HEK293 (cell line): ENCODE measurements at regions not wholly inside any gene's neighbourhood (a gene's known extent, or its start where the extent isn't known, plus 50 kb on each side); places are given as distances from the start of the nearest gene placed in this dataset.

Source experiments
- CTCF ChIA-PET: fragments of 350-600 bp; formaldehyde crosslinking; extraction: SDS; loops from one replicate; lab custom pipeline; 2021; ENCODE audit warnings: antibody characterized with exemption; lab: Yijun Ruan, JAX
- POLR2A ChIA-PET: fragments of 300-600 bp; formaldehyde crosslinking; extraction: SDS; loops from one replicate; lab custom pipeline; 2020; ENCODE audit warnings: antibody characterized with exemption, inconsistent platforms; lab: Yijun Ruan, JAX
- H3K27ac ChIP-seq: fragments of 200-500 bp; sonication (Bioruptor generic); 2 replicates; pipeline ENCODE4 v1.5.1; 2014; ENCODE audit warnings: low read depth, low read length, control low read depth, inconsistent platforms; ENCODE audit errors: extremely low read depth
- H3K36me3 ChIP-seq, 2 experiments: fragments of 200-500 bp in 1 of 2; sonication (Bioruptor generic) in 1 of 2; 1 replicate in 1 of 2; 2 replicates in 1 of 2; pipeline ENCODE4 v1.5.1; 2014 to 2017; ENCODE audit warnings: inconsistent platforms in 2 of 2, low read length in 2 of 2; ENCODE audit not compliant: control insufficient read depth in 2 of 2, insufficient read depth in 1 of 2
- H3K4me1 ChIP-seq: fragments of 200-500 bp; sonication (Bioruptor generic); 2 replicates; pipeline ENCODE4 v1.5.1; 2014; ENCODE audit warnings: mild to moderate bottlenecking, low read length, inconsistent platforms; ENCODE audit not compliant: control insufficient read depth, insufficient read depth
- H3K4me3 ChIP-seq: 2 replicates; pipeline ENCODE4 v1.5.1; 2011; ENCODE audit warnings: low read depth, mild to moderate bottlenecking, control low read depth, low read length, moderate library complexity
- H3K9me3 ChIP-seq: fragments of 200-500 bp; sonication (Bioruptor generic); 2 replicates; pipeline ENCODE4 v1.5.1; 2014; ENCODE audit warnings: low read depth, low read length, inconsistent platforms; ENCODE audit not compliant: control insufficient read depth, insufficient read depth
- BCL11B ChIP-seq: fragments of 450-650 bp; formaldehyde crosslinking; IDR thresholded peaks from 2 replicates; pipeline ENCODE4 v1.5.1; 2016; ENCODE audit warnings: low read depth, missing biosample characterization, missing genetic modification characterization
- KLF17 ChIP-seq: fragments of 450-650 bp; formaldehyde crosslinking; IDR thresholded peaks from 2 replicates; pipeline ENCODE4 v1.5.1; 2016; ENCODE audit warnings: missing biosample characterization, missing genetic modification characterization
- PRDM1 ChIP-seq: fragments of 450-650 bp; formaldehyde crosslinking; IDR thresholded peaks from 2 replicates; pipeline ENCODE4; 2016; ENCODE audit warnings: missing biosample characterization, missing genetic modification characterization
- PRDM4 ChIP-seq: fragments of 450-650 bp; formaldehyde crosslinking; IDR thresholded peaks from 2 replicates; pipeline ENCODE4 v1.5.1; 2017; ENCODE audit warnings: missing biosample characterization, missing genetic modification characterization
- SALL2 ChIP-seq: fragments of 450-650 bp; formaldehyde crosslinking; IDR thresholded peaks from 2 replicates; pipeline ENCODE4 v1.5.0; 2017; ENCODE audit warnings: missing biosample characterization, mild to moderate bottlenecking, missing genetic modification characterization, borderline replicate concordance
- ZBTB1 ChIP-seq: fragments of 450-650 bp; formaldehyde crosslinking; IDR thresholded peaks from 2 replicates; pipeline ENCODE4 v1.5.1; 2016; ENCODE audit warnings: missing biosample characterization, missing genetic modification characterization
- ZBTB10 ChIP-seq: fragments of 450-650 bp; formaldehyde crosslinking; IDR thresholded peaks from 2 replicates; pipeline ENCODE4 v1.5.1; 2016; ENCODE audit warnings: missing biosample characterization, missing genetic modification characterization
- ZBTB17 ChIP-seq: fragments of 450-650 bp; formaldehyde crosslinking; IDR thresholded peaks from 2 replicates; pipeline ENCODE4 v1.5.1; 2016; ENCODE audit warnings: missing biosample characterization, missing genetic modification characterization
- ZBTB7A ChIP-seq: fragments of 450-650 bp; formaldehyde crosslinking; IDR thresholded peaks from 2 replicates; pipeline ENCODE4 v1.5.1; 2016; ENCODE audit warnings: low read depth, missing biosample characterization, missing genetic modification characterization
- ZFP37 ChIP-seq: fragments of 450-650 bp; formaldehyde crosslinking; IDR thresholded peaks from 2 replicates; pipeline ENCODE4 v1.5.1; 2016; ENCODE audit warnings: missing biosample characterization, missing genetic modification characterization
- ZNF211 ChIP-seq: fragments of 450-650 bp; formaldehyde crosslinking; IDR thresholded peaks from 2 replicates; pipeline ENCODE4 v1.5.1; 2016; ENCODE audit warnings: low read depth, missing biosample characterization, missing genetic modification characterization
- ZNF223 ChIP-seq: fragments of 450-650 bp; formaldehyde crosslinking; IDR thresholded peaks from 2 replicates; pipeline ENCODE4 v1.5.1; 2016; ENCODE audit warnings: missing biosample characterization, missing genetic modification characterization
- ZNF266 ChIP-seq: fragments of 450-650 bp; formaldehyde crosslinking; IDR thresholded peaks from 2 replicates; pipeline ENCODE4 v1.5.1; 2016; ENCODE audit warnings: missing biosample characterization, missing genetic modification characterization, low read depth
- ZNF335 ChIP-seq: fragments of 450-650 bp; formaldehyde crosslinking; conservative IDR thresholded peaks from 2 replicates; pipeline ENCODE4 v1.5.1; 2016; ENCODE audit warnings: missing biosample characterization, missing genetic modification characterization
- ZNF423 ChIP-seq: fragments of 450-650 bp; formaldehyde crosslinking; IDR thresholded peaks from 2 replicates; pipeline ENCODE4 v1.5.1; 2016; ENCODE audit warnings: missing biosample characterization, missing genetic modification characterization
- ZNF433 ChIP-seq: fragments of 450-650 bp; formaldehyde crosslinking; IDR thresholded peaks from 2 replicates; pipeline ENCODE4 v1.5.1; 2016; ENCODE audit warnings: missing biosample characterization, missing genetic modification characterization, low read depth
- ZNF530 ChIP-seq: fragments of 450-650 bp; formaldehyde crosslinking; IDR thresholded peaks from 2 replicates; pipeline ENCODE4 v1.5.1; 2016; ENCODE audit warnings: low read depth, missing biosample characterization, missing genetic modification characterization
- ZNF555 ChIP-seq: fragments of 450-650 bp; formaldehyde crosslinking; conservative IDR thresholded peaks from 2 replicates; pipeline ENCODE4 v1.5.1; 2017; ENCODE audit warnings: missing biosample characterization, mild to moderate bottlenecking, missing genetic modification characterization, inconsistent platforms
- ZNF645 ChIP-seq: fragments of 450-650 bp; formaldehyde crosslinking; IDR thresholded peaks from 2 replicates; pipeline ENCODE4; 2016; ENCODE audit warnings: missing biosample characterization, missing genetic modification characterization
- ZNF677 ChIP-seq: fragments of 450-650 bp; IDR thresholded peaks from 2 replicates; pipeline ENCODE4 v1.5.0; 2018; ENCODE audit warnings: missing biosample characterization, mild to moderate bottlenecking, missing genetic modification characterization, moderate library complexity
- ZNF704 ChIP-seq: fragments of 450-650 bp; formaldehyde crosslinking; IDR thresholded peaks from 2 replicates; pipeline ENCODE4 v1.5.1; 2016; ENCODE audit warnings: missing biosample characterization, missing genetic modification characterization
- ZNF791 ChIP-seq: fragments of 450-650 bp; formaldehyde crosslinking; IDR thresholded peaks from 2 replicates; pipeline ENCODE4 v1.5.1; 2016; ENCODE audit warnings: missing biosample characterization, missing genetic modification characterization
- ZSCAN30 ChIP-seq: fragments of 450-650 bp; IDR thresholded peaks from 2 replicates; pipeline ENCODE4 v1.5.1; 2018; ENCODE audit warnings: missing biosample characterization, mild to moderate bottlenecking, missing genetic modification characterization, moderate library complexity
- ZSCAN5A ChIP-seq: fragments of 450-650 bp; formaldehyde crosslinking; IDR thresholded peaks from 2 replicates; pipeline ENCODE4 v1.5.1; 2016; ENCODE audit warnings: missing biosample characterization, missing genetic modification characterization

GRCh38 chr12:91271185-91271584 lies 88.6 kb upstream of the DCN start (continued):
- TF ChIP-seq PRDM1 = no peak
- TF ChIP-seq ZNF555 (tag by site-specific recombination) = no peak

- CTCF ChIA-PET = no interaction called here
- no peaks in the 10 kb centered on the region for H3K9me3 ChIP-seq
- H3K4me1 ChIP-seq = no peaks in the 10 kb centered on the region
- H3K27ac ChIP-seq = no peak overlapping the region
- H3K4me3 ChIP-seq = no peak overlapping the region
- H3K36me3 ChIP-seq = no peaks in the 10 kb centered on the region
- TF ChIP-seq ZNF704 (tag by site-specific recombination) (no peak), ZBTB7A (no peak), PRDM1 (no peak), ZNF266 (no peak), PRDM4 (tag by site-specific recombination) (no peak), ZNF645 (tag by site-specific recombination) (no peak)
- TF ChIP-seq, all 188 proteins: peak for 0
- POLR2A ChIA-PET = no interaction called here
These were observed 84.4 kb upstream of the DCN start for GRCh38 chr12:91267039-91267438.

- Histone ChIP-seq H3K36me3 (no peaks in the 10 kb centered on the region), H3K27ac (no peak overlapping the region), H3K4me1 (no peaks in the 10 kb centered on the region), H3K4me3 (no peak overlapping the region), H3K9me3 (no peaks in the 10 kb centered on the region)
- CTCF ChIA-PET = no interaction called here
- POLR2A ChIA-PET = no interaction called here
- TF ChIP-seq ZNF791 (tag by site-specific recombination) = no peak
- TF ChIP-seq ZSCAN5A (tag by site-specific recombination) = no peak
- no peak for TF ChIP-seq ZBTB1
- TF ChIP-seq ZNF530 = no peak
- TF ChIP-seq ZSCAN30 (tag by site-specific recombination) = no peak
- no peak for TF ChIP-seq ZNF211 (tag by site-specific recombination)
- no peak for TF ChIP-seq KLF17
- no peak for TF ChIP-seq SALL2 (tag by site-specific recombination)
- no peak for TF ChIP-seq ZFP37
- no peak for TF ChIP-seq ZNF223 (tag by site-specific recombination)
- no peak for TF ChIP-seq ZBTB17 (tag by site-specific recombination)
- TF ChIP-seq ZNF433 (tag by site-specific recombination) = no peak
- TF ChIP-seq ZNF423 (tag by site-specific recombination) = no peak
- no peak for TF ChIP-seq ZNF677 (tag by site-specific recombination)
- no peak for TF ChIP-seq BCL11B (tag by site-specific recombination)
- no peak for TF ChIP-seq ZNF335 (tag by site-specific recombination)
- TF ChIP-seq ZBTB10 (tag by site-specific recombination) = no peak
- TF ChIP-seq PRDM1 = no peak
These were observed 81.6 kb upstream of the DCN start for GRCh38 chr12:91264178-91264577.
